ENCODE measurements at regions not wholly inside any gene's neighbourhood (a gene's known extent, or its start where the extent isn't known, plus 50 kb on each side); places are given as distances from the start of the nearest gene placed in this dataset.

GRCh38 chr14:26157517-26157916 lies 440.3 kb downstream of the NOVA1 start:
- TF ChIP-seq CTCF (conservative IDR thresholded peaks at IDR 0.05 in 1 of 2, IDR thresholded peaks at IDR 0.05 in 1 of 2; ENCODE audit: extremely low read depth in 1 of 2, insufficient read depth in 1 of 2, low read depth in 1 of 2, low read length in 2 of 2), result no peak
- TF ChIP-seq EZH2 (IDR thresholded peaks at IDR 0.05; ENCODE audit: borderline replicate concordance, low read length), result no peak
